Activated T-helper 2 cell treated with anti-CD3 and anti-CD28 coated beads, Interferon-gamma antibody, Interleukin-2, Interleukin-4, amounts not matched to agents 10 μg/mL and 5 μg/mL and 100 μg/mL, durations not matched to agents 14 hours and 24 hours and 36 hours (primary cell): ENCODE measurements at regions not wholly inside any gene's neighbourhood (a gene's known extent, or its start where the extent isn't known, plus 50 kb on each side); places are given as distances from the start of the nearest gene placed in this dataset.

Experiments
- DNase-seq: peaks from one replicate; pipeline ENCODE4 v3.0.0; 2021; ENCODE audit warnings: low spot score
- H3K27ac Mint-ChIP-seq: one replicate; pipeline ENCODE4 v1.8.0; 2021; ENCODE audit warnings: mixed read lengths
- H3K27me3 Mint-ChIP-seq: one replicate; pipeline ENCODE4 v1.8.0; 2021; ENCODE audit warnings: low read depth, mixed read lengths
- H3K36me3 Mint-ChIP-seq: one replicate; pipeline ENCODE4 v1.8.0; 2021; ENCODE audit warnings: low read depth, mixed read lengths
- H3K4me1 Mint-ChIP-seq: one replicate; pipeline ENCODE4 v1.8.0; 2021; ENCODE audit warnings: low read depth, mixed read lengths
- H3K4me3 Mint-ChIP-seq: one replicate; pipeline ENCODE4 v1.8.0; 2021; ENCODE audit warnings: low read depth, mild to moderate bottlenecking, moderate library complexity, mixed read lengths
- H3K9me3 Mint-ChIP-seq: one replicate; pipeline ENCODE4 v1.8.0; 2021; ENCODE audit warnings: mixed read lengths
- intact Hi-C: fragments of 100-400 bp; cut with micrococcal nuclease; formaldehyde crosslinking; loops from one replicate; pipeline ENCODE4 v1.15.1; 2023

- no peaks in the 10 kb centered on the region for H3K27me3 Mint-ChIP-seq
- no peak overlapping the region for H3K27ac Mint-ChIP-seq
- no peak overlapping the region for H3K4me3 Mint-ChIP-seq
- peaks cover 21% of the 10 kb centered on the region for H3K9me3 Mint-ChIP-seq
- no peaks in the 10 kb centered on the region for H3K36me3 Mint-ChIP-seq
- H3K4me1 Mint-ChIP-seq: no peaks in the 10 kb centered on the region
- DNase-seq: no peak
- intact Hi-C loops: no loop called here
These were observed 527.5 kb upstream of the ID4 start for GRCh38 chr6:19309661-19310060.

- Mint-ChIP-seq H3K4me1 (no peaks in the 10 kb centered on the region), H3K4me3 (no peak overlapping the region), H3K9me3 (peaks cover 21% of the 10 kb centered on the region), H3K27me3 (no peaks in the 10 kb centered on the region), H3K36me3 (no peaks in the 10 kb centered on the region), H3K27ac (no peak overlapping the region)
- no peak for DNase-seq
- intact Hi-C loops: no loop called here
These were observed 525.4 kb upstream of the ID4 start for GRCh38 chr6:19311786-19312185.

GRCh38 chr6:19312241-19312978, 524.8 kb upstream of the ID4 start:
- DNase-seq: no peak
- Mint-ChIP-seq H3K4me1 (no peaks in the 10 kb centered on the region), H3K27ac (no peak overlapping the region), H3K27me3 (no peaks in the 10 kb centered on the region), H3K9me3 (peaks cover 21% of the 10 kb centered on the region), H3K36me3 (no peaks in the 10 kb centered on the region), H3K4me3 (no peak overlapping the region)
- intact Hi-C loops: no loop called here

GRCh38 chr6:19317431-19317986, 519.7 kb upstream of the ID4 start:
- H3K27me3 Mint-ChIP-seq: no peaks in the 10 kb centered on the region
- intact Hi-C loops: no loop called here
- H3K36me3 Mint-ChIP-seq: no peaks in the 10 kb centered on the region
- no peak for DNase-seq
- peaks cover 16% of the 10 kb centered on the region for H3K9me3 Mint-ChIP-seq
- H3K27ac Mint-ChIP-seq: no peak overlapping the region
- no peak overlapping the region for H3K4me3 Mint-ChIP-seq
- no peaks in the 10 kb centered on the region for H3K4me1 Mint-ChIP-seq

- intact Hi-C loops: no loop called here
- no peaks in the 10 kb centered on the region for H3K27me3 Mint-ChIP-seq
- no peak overlapping the region for H3K4me3 Mint-ChIP-seq
- H3K9me3 Mint-ChIP-seq: peaks cover 16% of the 10 kb centered on the region
- DNase-seq: no peak
- H3K36me3 Mint-ChIP-seq: no peaks in the 10 kb centered on the region
- H3K27ac Mint-ChIP-seq: no peak overlapping the region
- no peaks in the 10 kb centered on the region for H3K4me1 Mint-ChIP-seq
These were observed 518.2 kb upstream of the ID4 start for GRCh38 chr6:19319005-19319404.

- Mint-ChIP-seq H3K9me3 (peaks cover 16% of the 10 kb centered on the region), H3K4me1 (no peaks in the 10 kb centered on the region), H3K27ac (no peak overlapping the region), H3K36me3 (no peaks in the 10 kb centered on the region), H3K27me3 (no peaks in the 10 kb centered on the region), H3K4me3 (no peak overlapping the region)
- intact Hi-C loops: no loop called here
- DNase-seq: no peak
These were observed 517.0 kb upstream of the ID4 start for GRCh38 chr6:19320111-19320581.

- no peak overlapping the region for H3K27ac Mint-ChIP-seq
- H3K4me1 Mint-ChIP-seq: no peaks in the 10 kb centered on the region
- no peaks in the 10 kb centered on the region for H3K27me3 Mint-ChIP-seq
- no peaks in the 10 kb centered on the region for H3K36me3 Mint-ChIP-seq
- peaks cover 16% of the 10 kb centered on the region for H3K9me3 Mint-ChIP-seq
- intact Hi-C loops: no loop called here
- DNase-seq: no peak
- H3K4me3 Mint-ChIP-seq: no peak overlapping the region
These were observed 514.3 kb upstream of the ID4 start for GRCh38 chr6:19322691-19323485.

GRCh38 chr6:19324376-19324775, 512.8 kb upstream of the ID4 start:
- no peaks in the 10 kb centered on the region for H3K4me1 Mint-ChIP-seq
- no peak overlapping the region for H3K4me3 Mint-ChIP-seq
- peaks cover 11% of the 10 kb centered on the region for H3K9me3 Mint-ChIP-seq
- DNase-seq: no peak
- H3K27ac Mint-ChIP-seq: no peak overlapping the region
- intact Hi-C loops: no loop called here
- no peaks in the 10 kb centered on the region for H3K36me3 Mint-ChIP-seq
- no peaks in the 10 kb centered on the region for H3K27me3 Mint-ChIP-seq

GRCh38 chr6:19325335-19325789, 511.8 kb upstream of the ID4 start:
- Mint-ChIP-seq H3K9me3 (peaks cover 6% of the 10 kb centered on the region), H3K27ac (no peak overlapping the region), H3K27me3 (no peaks in the 10 kb centered on the region), H3K36me3 (no peaks in the 10 kb centered on the region), H3K4me1 (no peaks in the 10 kb centered on the region), H3K4me3 (no peak overlapping the region)
- intact Hi-C loops: no loop called here
- no peak for DNase-seq

- Mint-ChIP-seq H3K36me3 (no peaks in the 10 kb centered on the region), H3K4me3 (no peak overlapping the region)
These were observed 509.9 kb upstream of the ID4 start for GRCh38 chr6:19327241-19327640.

GRCh38 chr6:19327661-19328060, 509.5 kb upstream of the ID4 start:
- no peak for DNase-seq
- Mint-ChIP-seq H3K27me3 (no peaks in the 10 kb centered on the region), H3K27ac (no peak overlapping the region), H3K4me3 (no peak overlapping the region), H3K9me3 (no peaks in the 10 kb centered on the region), H3K4me1 (no peaks in the 10 kb centered on the region), H3K36me3 (no peaks in the 10 kb centered on the region)
- intact Hi-C loops: no loop called here

More at GRCh38 chr6:19327241-19327640, 509.9 kb upstream of the ID4 start:
- intact Hi-C loops: no loop called here
- H3K4me1 Mint-ChIP-seq: no peaks in the 10 kb centered on the region
- DNase-seq: no peak
- no peaks in the 10 kb centered on the region for H3K27me3 Mint-ChIP-seq
- no peaks in the 10 kb centered on the region for H3K9me3 Mint-ChIP-seq
- no peak overlapping the region for H3K27ac Mint-ChIP-seq

- Mint-ChIP-seq H3K27ac (no peak overlapping the region), H3K27me3 (no peaks in the 10 kb centered on the region), H3K9me3 (no peaks in the 10 kb centered on the region), H3K4me1 (no peaks in the 10 kb centered on the region), H3K36me3 (no peaks in the 10 kb centered on the region), H3K4me3 (no peak overlapping the region)
- intact Hi-C loops: no loop called here
- no peak for DNase-seq
These were observed 508.1 kb upstream of the ID4 start for GRCh38 chr6:19329078-19329477.

- no peaks in the 10 kb centered on the region for H3K4me1 Mint-ChIP-seq
- DNase-seq: no peak
- H3K9me3 Mint-ChIP-seq: peaks cover 3% of the 10 kb centered on the region
- no peak overlapping the region for H3K27ac Mint-ChIP-seq
- intact Hi-C loops: no loop called here
- no peak overlapping the region for H3K4me3 Mint-ChIP-seq
- H3K36me3 Mint-ChIP-seq: no peaks in the 10 kb centered on the region
- no peaks in the 10 kb centered on the region for H3K27me3 Mint-ChIP-seq
These were observed 506.1 kb upstream of the ID4 start for GRCh38 chr6:19331089-19331488.
